ENCODE measurements at regions not wholly inside any gene's neighbourhood (a gene's known extent, or its start where the extent isn't known, plus 50 kb on each side); places are given as distances from the start of the nearest gene placed in this dataset.

GRCh38 chr13:54347531-54347930, 1318.9 kb downstream of the OLFM4 start:
- no peak for TF ChIP-seq CTCF (conservative IDR thresholded peaks at IDR 0.05 in 1 of 2, IDR thresholded peaks at IDR 0.05 in 1 of 2; ENCODE audit: low read depth in 1 of 2, low read length in 2 of 2)
- TF ChIP-seq EZH2 (IDR thresholded peaks at IDR 0.05; ENCODE audit: low read length, missing control alignments), result no peak
